ENCODE measurements at regions not wholly inside any gene's neighbourhood (a gene's known extent, or its start where the extent isn't known, plus 50 kb on each side); places are given as distances from the start of the nearest gene placed in this dataset.

GRCh38 chr6:147776631-147777213 is 268.2 kb downstream of the SAMD5 start:
- no peak for TF ChIP-seq CTCF (IDR thresholded peaks at IDR 0.05)
- TF ChIP-seq POLR2A (IDR thresholded peaks at IDR 0.05): no peak

Measured in esophagus squamous epithelium (tissue), 4 donors.